Coronary artery (tissue), 2 donors: ENCODE measurements at regions not wholly inside any gene's neighbourhood (a gene's known extent, or its start where the extent isn't known, plus 50 kb on each side); places are given as distances from the start of the nearest gene placed in this dataset.
"Not testable (repeated sequence)": the region's sequence is repeated elsewhere in the genome, so short reads cannot be mapped to it uniquely, and the experiment has no call there.

ENCODE experiments used
- DNase-seq: peaks from one replicate; pipeline ENCODE4 v3.0.0-alpha.2; 2017; ENCODE audit warnings: low spot score
- H3K27ac ChIP-seq, 2 donors: fragments of 200-600 bp; sonication (generic); one replicate each; pipeline ENCODE4 v1.5.1; 2016 to 2019
- H3K4me3 ChIP-seq: fragments of 200-600 bp; sonication (generic); 2 replicates; pipeline ENCODE4 v1.5.1; 2016; ENCODE audit warnings: mild to moderate bottlenecking, moderate library complexity
- TF ChIP-seq, protein P1 (sequence below): fragments of 200-600 bp; sonication (generic); IDR thresholded peaks from one replicate; pipeline ENCODE4 v1.5.1; 2019; ENCODE audit warnings: antibody characterized with exemption

GRCh38 chr18:40120796-40121391 is 1834.1 kb upstream of the PIK3C3 start:
- TF ChIP-seq, protein P1, sequence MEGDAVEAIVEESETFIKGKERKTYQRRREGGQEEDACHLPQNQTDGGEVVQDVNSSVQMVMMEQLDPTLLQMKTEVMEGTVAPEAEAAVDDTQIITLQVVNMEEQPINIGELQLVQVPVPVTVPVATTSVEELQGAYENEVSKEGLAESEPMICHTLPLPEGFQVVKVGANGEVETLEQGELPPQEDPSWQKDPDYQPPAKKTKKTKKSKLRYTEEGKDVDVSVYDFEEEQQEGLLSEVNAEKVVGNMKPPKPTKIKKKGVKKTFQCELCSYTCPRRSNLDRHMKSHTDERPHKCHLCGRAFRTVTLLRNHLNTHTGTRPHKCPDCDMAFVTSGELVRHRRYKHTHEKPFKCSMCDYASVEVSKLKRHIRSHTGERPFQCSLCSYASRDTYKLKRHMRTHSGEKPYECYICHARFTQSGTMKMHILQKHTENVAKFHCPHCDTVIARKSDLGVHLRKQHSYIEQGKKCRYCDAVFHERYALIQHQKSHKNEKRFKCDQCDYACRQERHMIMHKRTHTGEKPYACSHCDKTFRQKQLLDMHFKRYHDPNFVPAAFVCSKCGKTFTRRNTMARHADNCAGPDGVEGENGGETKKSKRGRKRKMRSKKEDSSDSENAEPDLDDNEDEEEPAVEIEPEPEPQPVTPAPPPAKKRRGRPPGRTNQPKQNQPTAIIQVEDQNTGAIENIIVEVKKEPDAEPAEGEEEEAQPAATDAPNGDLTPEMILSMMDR, result no peak
- Histone ChIP-seq H3K4me3 (no peak overlapping the region), H3K27ac (no peak overlapping the region)
- no peak for DNase-seq

GRCh38 chr18:40120356-40120755 is 1834.7 kb upstream of the PIK3C3 start:
- DNase-seq, result no peak
- no peak overlapping the region for H3K4me3 ChIP-seq
- TF ChIP-seq, protein P1, result no peak
- no peak overlapping the region for H3K27ac ChIP-seq

DNA sequence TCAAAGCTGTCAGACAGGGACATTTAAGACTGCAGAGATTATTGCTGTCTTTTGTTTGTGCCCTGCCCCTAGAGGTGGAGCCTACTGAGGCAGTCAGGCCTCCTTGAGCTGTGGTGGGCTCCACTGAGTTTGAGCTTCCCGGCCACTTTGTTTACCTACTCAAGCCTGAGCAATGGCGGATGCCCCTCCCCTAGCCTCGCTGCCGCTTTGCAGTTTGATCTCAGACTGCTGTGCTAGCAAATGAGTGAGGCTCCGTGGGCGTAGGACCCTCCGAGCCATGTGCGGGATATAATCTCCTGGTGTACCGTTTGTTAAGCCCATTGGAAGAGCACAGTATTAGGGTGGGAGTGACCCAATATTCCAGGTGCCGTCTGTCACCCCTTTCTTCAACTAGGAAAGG is 1835.5 kb upstream of the PIK3C3 start:
- H3K27ac ChIP-seq, DNase-seq, H3K4me3 ChIP-seq: not testable (repeated sequence)

DNA sequence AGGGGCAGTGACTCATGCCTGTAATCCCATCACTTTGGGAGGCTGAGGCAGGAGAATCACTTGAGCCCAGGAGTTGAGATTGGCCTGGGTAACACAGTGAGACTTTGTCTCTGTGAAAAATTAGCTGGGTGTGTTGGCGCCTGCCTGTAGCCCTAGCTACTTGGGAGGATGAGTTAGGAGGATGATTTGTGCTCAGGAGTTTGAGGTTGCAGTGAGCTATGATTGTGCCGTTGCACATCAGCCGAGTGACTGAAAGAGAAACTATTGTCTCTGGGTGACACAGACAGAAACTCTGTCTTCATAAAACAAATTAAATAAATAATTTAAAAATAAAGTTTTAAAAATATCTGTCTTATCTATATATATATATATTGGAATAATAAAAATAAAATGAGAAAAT is 1844.6 kb upstream of the PIK3C3 start:
- H3K27ac ChIP-seq, result no peak overlapping the region

GRCh38 chr18:40109252-40110049 is 1845.6 kb upstream of the PIK3C3 start:
- Histone ChIP-seq H3K4me3 (no peak overlapping the region), H3K27ac (no peak overlapping the region)
- TF ChIP-seq, protein P1, result no peak
- DNase-seq, result no peak

More for the DNA sequence above, 1844.6 kb upstream of the PIK3C3 start:
- no peak overlapping the region for H3K4me3 ChIP-seq
- no peak for DNase-seq
- TF ChIP-seq, protein P1, result no peak

DNA sequence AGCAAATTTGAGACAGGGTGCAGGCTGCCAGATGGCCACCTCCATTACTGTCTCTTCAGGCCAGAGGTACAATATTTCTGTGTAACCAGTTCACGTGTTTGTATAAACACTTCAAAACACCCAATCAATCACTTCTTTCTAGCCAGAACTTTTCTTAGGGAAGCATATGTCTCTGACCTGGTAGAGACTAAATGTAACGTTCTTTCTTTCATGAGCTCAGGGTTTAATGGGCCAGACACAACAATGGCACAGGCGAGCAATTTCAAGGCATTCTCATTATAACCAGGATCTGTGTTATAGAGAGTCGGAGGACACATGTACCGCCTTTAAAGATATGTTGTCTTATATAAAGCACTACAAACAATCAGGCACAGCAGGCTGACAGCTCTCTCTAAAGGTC is 1846.4 kb upstream of the PIK3C3 start:
- DNase-seq, result no peak
- Histone ChIP-seq H3K4me3 (no peak overlapping the region), H3K27ac (no peak overlapping the region)
- TF ChIP-seq, protein P1, result no peak

GRCh38 chr18:40102903-40103302 is 1852.1 kb upstream of the PIK3C3 start:
- TF ChIP-seq, protein P1, result no peak
- no peak for DNase-seq
- no peak overlapping the region for H3K27ac ChIP-seq

More at GRCh38 chr18:40102903-40103302, 1852.1 kb upstream of the PIK3C3 start:
- no peak overlapping the region for H3K4me3 ChIP-seq
